ENCODE measurements at regions not wholly inside any gene's neighbourhood (a gene's known extent, or its start where the extent isn't known, plus 50 kb on each side); places are given as distances from the start of the nearest gene placed in this dataset.

DNA sequence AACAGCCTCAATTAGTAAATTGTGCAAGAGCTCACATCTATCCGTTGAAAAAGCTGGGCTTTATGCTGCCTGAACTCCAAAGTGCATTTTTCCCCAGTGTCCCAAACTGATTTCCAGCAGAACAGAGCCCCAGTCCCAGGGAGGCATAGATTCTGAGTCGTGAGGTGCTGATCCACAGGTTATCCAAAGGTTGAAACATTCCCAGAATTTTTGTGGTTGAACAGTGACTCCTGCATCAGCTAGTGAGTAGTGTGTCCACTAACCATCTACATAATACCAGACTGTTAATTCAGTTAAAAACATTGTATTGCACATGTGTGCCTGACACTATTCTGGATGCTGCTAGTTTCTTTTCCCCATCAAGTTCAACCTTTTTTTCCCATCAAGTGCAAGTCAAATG is 761.5 kb downstream of the GATA3 start:
- H4K20me1 ChIP-seq (ENCODE audit: insufficient read depth): no peaks in the 10 kb centered on the region; the same call in 1 of the 2 replicates
- ChIA-PET RAD21 (ENCODE audit: low non-redundant PET in 1 of 2, low total read pairs in 2 of 2, uncharacterized antibody in 2 of 2, unreplicated experiment in 2 of 2) (no interaction called here), CTCF (no interaction called here), POLR2A (no interaction called here)
- no peak for TF ChIP-seq EZH2phosphoT487 (IDR thresholded peaks at IDR 0.05; ENCODE audit: borderline replicate concordance)
- TF ChIP-seq POLR2AphosphoS5 (IDR thresholded peaks at IDR 0.05; ENCODE audit: low read depth, low read length): no peak
- TF ChIP-seq CTCF (IDR thresholded peaks at IDR 0.05 in 2 of 3, conservative IDR thresholded peaks at IDR 0.05 in 1 of 3; ENCODE audit: borderline replicate concordance in 1 of 3, insufficient read depth in 1 of 3, low read depth in 2 of 3, low read length in 2 of 3): no peak
- no peak for TF ChIP-seq SRF (IDR thresholded peaks at IDR 0.05; ENCODE audit: low read depth)
- no peak for TF ChIP-seq EZH2 (IDR thresholded peaks at IDR 0.05)
- no peak for TF ChIP-seq RAD21 (IDR thresholded peaks at IDR 0.05; ENCODE audit: low read depth)
- no peak for TF ChIP-seq SP1 (IDR thresholded peaks at IDR 0.05; ENCODE audit: low read depth)
- no peak for TF ChIP-seq REST (IDR thresholded peaks at IDR 0.05; ENCODE audit: low read depth)
- TF ChIP-seq SIN3A (IDR thresholded peaks at IDR 0.05; ENCODE audit: low read depth): no peak
- no peak for TF ChIP-seq ZFX (IDR thresholded peaks at IDR 0.05)
- no peak for TF ChIP-seq ZNF274 (IDR thresholded peaks at IDR 0.05; ENCODE audit: low read depth, low read length)
- TF ChIP-seq, protein P1, sequence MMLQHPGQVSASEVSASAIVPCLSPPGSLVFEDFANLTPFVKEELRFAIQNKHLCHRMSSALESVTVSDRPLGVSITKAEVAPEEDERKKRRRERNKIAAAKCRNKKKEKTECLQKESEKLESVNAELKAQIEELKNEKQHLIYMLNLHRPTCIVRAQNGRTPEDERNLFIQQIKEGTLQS (IDR thresholded peaks at IDR 0.05): no peak
- no peak for TF ChIP-seq ZBTB33 (IDR thresholded peaks at IDR 0.05; ENCODE audit: extremely low read depth, insufficient replicate concordance, low read length)
- no peak for TF ChIP-seq CEBPB (IDR thresholded peaks at IDR 0.05; ENCODE audit: low read depth)
- TF ChIP-seq JUND (IDR thresholded peaks at IDR 0.05): no peak
- TF ChIP-seq FOSL1 (IDR thresholded peaks at IDR 0.05; ENCODE audit: low read depth): no peak
- no peak for TF ChIP-seq TCF7L2 (IDR thresholded peaks at IDR 0.05; ENCODE audit: borderline replicate concordance, extremely low read depth, insufficient read depth, insufficient read length)
- TF ChIP-seq POLR2A (IDR thresholded peaks at IDR 0.05; ENCODE audit: borderline replicate concordance, extremely low read depth, insufficient read depth, insufficient read length): no peak
- no peak for TF ChIP-seq MAX (IDR thresholded peaks at IDR 0.05)
- intact Hi-C loops (cut with micrococcal nuclease): no loop called here
- H3K4me3 ChIP-seq (replicated peaks in 1 of 2; ENCODE audit: low read depth in 1 of 2, low read length in 2 of 2): no peak overlapping the region
- no peaks in the 10 kb centered on the region for H3K79me2 ChIP-seq (ENCODE audit: insufficient read depth, low read length)
- H3K36me3 ChIP-seq (ENCODE audit: control insufficient read depth in 1 of 2, insufficient read depth in 2 of 2, low read length in 2 of 2): no peaks in the 10 kb centered on the region
- no peak overlapping the region for H3K9ac ChIP-seq (ENCODE audit: low read length)
- H3K27ac ChIP-seq (ENCODE audit: low read depth, low read length): no peak overlapping the region
- peaks cover 9 to 23% of the 10 kb centered on the region in 2 experiments; a peak in 2 of 4 replicates for H3K9me3 ChIP-seq (ENCODE audit: control insufficient read depth in 1 of 2, insufficient read depth in 1 of 2, low read depth in 1 of 2, low read length in 2 of 2)
- no peak overlapping the region for H3K4me2 ChIP-seq (ENCODE audit: low read length)
- ATAC-seq (no peak), DNase-seq (ENCODE audit: low read depth, low spot score) (no peak)
- BruUV-seq (replicated peaks): no TSS peak
- H3K9me2 ChIP-seq (ENCODE audit: insufficient read depth): no peaks in the 10 kb centered on the region
- H2AFZ ChIP-seq (ENCODE audit: low read depth, low read length, poor library complexity, severe bottlenecking): no peak overlapping the region
- no peaks in the 10 kb centered on the region for H3K27me3 ChIP-seq (ENCODE audit: insufficient read depth, low read length)
- no peaks in the 10 kb centered on the region for H3K4me1 ChIP-seq (ENCODE audit: control insufficient read depth in 1 of 2, insufficient read depth in 2 of 2, low read length in 2 of 2)

Data from HCT116 (cell line).